ENCODE measurements at regions not wholly inside any gene's neighbourhood (a gene's known extent, or its start where the extent isn't known, plus 50 kb on each side); places are given as distances from the start of the nearest gene placed in this dataset.

DNA sequence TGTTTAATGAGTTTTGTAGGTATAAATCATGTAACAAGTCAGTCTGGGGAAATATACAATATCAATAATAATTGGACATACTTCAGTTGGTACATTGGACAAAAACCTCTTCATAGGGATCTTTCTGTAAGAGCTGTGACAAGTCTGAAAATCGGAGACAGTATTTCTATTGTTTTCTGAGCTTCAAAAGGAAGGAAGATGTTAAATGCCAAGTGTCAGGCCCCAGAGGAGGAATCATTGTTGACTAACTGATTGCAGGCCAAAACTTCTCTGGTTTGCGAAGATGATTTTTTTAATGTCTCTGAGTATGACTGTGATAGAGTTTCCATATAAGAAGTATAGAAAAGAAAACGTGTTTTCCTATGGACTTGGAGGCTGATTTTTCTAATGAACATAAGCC is 316.4 kb downstream of the RNF144B start:
- no peaks in the 10 kb centered on the region for H3K4me1 ChIP-seq (ENCODE audit: control insufficient read depth, insufficient read depth, low read length, unreplicated experiment)
- no peaks in the 10 kb centered on the region for H3K79me2 ChIP-seq (ENCODE audit: control insufficient read depth, insufficient read depth, low read length, unreplicated experiment)
- H3K27ac ChIP-seq (ENCODE audit: low read depth, low read length): no peak overlapping the region
- H3K4me3 ChIP-seq (ENCODE audit: low read depth, low read length): no peak overlapping the region
- no peaks in the 10 kb centered on the region for H3K36me3 ChIP-seq (ENCODE audit: insufficient read depth, low read length)
- H3K27me3 ChIP-seq (ENCODE audit: insufficient read depth, low read length): no peaks in the 10 kb centered on the region
- H2AFZ ChIP-seq (ENCODE audit: low read length, unreplicated experiment): no peak overlapping the region

GRCh38 chr6:18707714-18708439 is 320.7 kb downstream of the RNF144B start:
- H3K36me3 ChIP-seq (ENCODE audit: insufficient read depth, low read length): no peaks in the 10 kb centered on the region
- H3K27ac ChIP-seq (ENCODE audit: low read depth, low read length): no peak overlapping the region
- no peaks in the 10 kb centered on the region for H3K79me2 ChIP-seq (ENCODE audit: control insufficient read depth, insufficient read depth, low read length, unreplicated experiment)
- H3K4me3 ChIP-seq (ENCODE audit: low read depth, low read length): no peak overlapping the region
- H3K27me3 ChIP-seq (ENCODE audit: insufficient read depth, low read length): no peaks in the 10 kb centered on the region
- H2AFZ ChIP-seq (ENCODE audit: low read length, unreplicated experiment): no peak overlapping the region
- H3K4me1 ChIP-seq (ENCODE audit: control insufficient read depth, insufficient read depth, low read length, unreplicated experiment): no peaks in the 10 kb centered on the region

DNA sequence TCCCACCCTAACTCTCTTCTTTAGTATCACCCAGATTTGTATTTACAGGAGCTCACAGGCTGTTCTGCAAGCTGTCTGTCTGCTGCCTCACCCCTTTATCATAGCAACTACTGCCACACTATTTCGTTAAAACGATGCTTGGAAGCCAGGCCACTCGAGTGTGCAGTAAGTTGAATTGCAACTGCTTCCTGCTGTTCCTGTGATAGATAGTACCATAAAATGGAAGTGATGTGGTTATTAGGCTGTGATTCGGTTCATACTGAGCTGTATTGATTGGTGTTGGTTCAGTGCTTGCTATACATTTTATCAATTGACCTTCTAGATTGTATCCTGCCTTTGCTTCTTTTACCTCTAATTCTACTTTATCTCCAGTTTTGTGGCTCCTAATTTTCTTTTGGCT is 325.4 kb downstream of the RNF144B start:
- Histone ChIP-seq H3K79me2 (ENCODE audit: control insufficient read depth, insufficient read depth, low read length, unreplicated experiment) (no peaks in the 10 kb centered on the region), H3K27me3 (ENCODE audit: insufficient read depth, low read length) (no peaks in the 10 kb centered on the region), H3K27ac (ENCODE audit: low read depth, low read length) (no peak overlapping the region), H3K36me3 (ENCODE audit: insufficient read depth, low read length) (no peaks in the 10 kb centered on the region), H3K4me1 (ENCODE audit: control insufficient read depth, insufficient read depth, low read length, unreplicated experiment) (no peaks in the 10 kb centered on the region), H2AFZ (ENCODE audit: low read length, unreplicated experiment) (no peak overlapping the region), H3K4me3 (ENCODE audit: low read depth, low read length) (no peak overlapping the region)

- H3K79me2 ChIP-seq (ENCODE audit: control insufficient read depth, insufficient read depth, low read length, unreplicated experiment): no peaks in the 10 kb centered on the region
- no peak overlapping the region for H3K4me3 ChIP-seq (ENCODE audit: low read depth, low read length)
- no peaks in the 10 kb centered on the region for H3K36me3 ChIP-seq (ENCODE audit: insufficient read depth, low read length)
- H3K27me3 ChIP-seq (ENCODE audit: insufficient read depth, low read length): no peaks in the 10 kb centered on the region
- H3K27ac ChIP-seq (ENCODE audit: low read depth, low read length): no peak overlapping the region
- H3K4me1 ChIP-seq (ENCODE audit: control insufficient read depth, insufficient read depth, low read length, unreplicated experiment): no peaks in the 10 kb centered on the region
- no peak overlapping the region for H2AFZ ChIP-seq (ENCODE audit: low read length, unreplicated experiment)
Measured at GRCh38 chr6:18720075-18720474, 332.9 kb downstream of the RNF144B start.

GRCh38 chr6:18724056-18724455 is 336.9 kb downstream of the RNF144B start:
- H3K36me3 ChIP-seq (ENCODE audit: insufficient read depth, low read length): no peaks in the 10 kb centered on the region
- no peaks in the 10 kb centered on the region for H3K4me1 ChIP-seq (ENCODE audit: control insufficient read depth, insufficient read depth, low read length, unreplicated experiment)
- no peak overlapping the region for H3K27ac ChIP-seq (ENCODE audit: low read depth, low read length)
- H3K4me3 ChIP-seq (ENCODE audit: low read depth, low read length): no peak overlapping the region
- no peaks in the 10 kb centered on the region for H3K79me2 ChIP-seq (ENCODE audit: control insufficient read depth, insufficient read depth, low read length, unreplicated experiment)
- H2AFZ ChIP-seq (ENCODE audit: low read length, unreplicated experiment): no peak overlapping the region
- no peaks in the 10 kb centered on the region for H3K27me3 ChIP-seq (ENCODE audit: insufficient read depth, low read length)

GRCh38 chr6:18725449-18725848 is 338.3 kb downstream of the RNF144B start:
- no peaks in the 10 kb centered on the region for H3K27me3 ChIP-seq (ENCODE audit: insufficient read depth, low read length)
- H2AFZ ChIP-seq (ENCODE audit: low read length, unreplicated experiment): no peak overlapping the region
- no peak overlapping the region for H3K27ac ChIP-seq (ENCODE audit: low read depth, low read length)
- H3K79me2 ChIP-seq (ENCODE audit: control insufficient read depth, insufficient read depth, low read length, unreplicated experiment): no peaks in the 10 kb centered on the region
- no peak overlapping the region for H3K4me3 ChIP-seq (ENCODE audit: low read depth, low read length)
- H3K36me3 ChIP-seq (ENCODE audit: insufficient read depth, low read length): no peaks in the 10 kb centered on the region
- no peaks in the 10 kb centered on the region for H3K4me1 ChIP-seq (ENCODE audit: control insufficient read depth, insufficient read depth, low read length, unreplicated experiment)

GRCh38 chr6:18733921-18734550 is 346.9 kb downstream of the RNF144B start:
- H3K4me1 ChIP-seq (ENCODE audit: control insufficient read depth, insufficient read depth, low read length, unreplicated experiment): no peaks in the 10 kb centered on the region
- no peak overlapping the region for H3K27ac ChIP-seq (ENCODE audit: low read depth, low read length)
- H3K4me3 ChIP-seq (ENCODE audit: low read depth, low read length): no peak overlapping the region
- no peaks in the 10 kb centered on the region for H3K36me3 ChIP-seq (ENCODE audit: insufficient read depth, low read length)
- H2AFZ ChIP-seq (ENCODE audit: low read length, unreplicated experiment): no peak overlapping the region
- H3K79me2 ChIP-seq (ENCODE audit: control insufficient read depth, insufficient read depth, low read length, unreplicated experiment): no peaks in the 10 kb centered on the region
- H3K27me3 ChIP-seq (ENCODE audit: insufficient read depth, low read length): no peaks in the 10 kb centered on the region

DNA sequence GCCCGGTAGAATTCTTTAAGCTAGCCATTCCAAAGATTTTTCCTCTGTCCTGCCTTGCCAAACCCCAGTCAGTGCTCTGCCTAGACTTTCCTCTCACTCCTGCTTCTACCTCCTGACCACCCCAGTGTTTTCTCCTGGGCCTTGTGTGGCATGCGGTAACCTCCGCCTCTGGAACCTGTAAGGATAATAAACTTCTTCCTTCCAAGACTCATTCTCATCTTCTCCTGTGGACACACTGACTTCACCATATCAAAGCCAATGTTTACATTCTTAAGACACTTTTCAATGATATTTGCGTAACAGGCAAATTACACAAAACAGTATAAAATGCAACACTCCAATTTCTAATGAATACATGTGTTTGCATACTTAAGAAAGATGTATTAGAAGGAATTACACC is 354.6 kb downstream of the RNF144B start:
- Histone ChIP-seq H3K79me2 (ENCODE audit: control insufficient read depth, insufficient read depth, low read length, unreplicated experiment) (no peaks in the 10 kb centered on the region), H3K36me3 (ENCODE audit: insufficient read depth, low read length) (no peaks in the 10 kb centered on the region), H3K27ac (ENCODE audit: low read depth, low read length) (peak overlapping the region; percentile 17; the same call in 1 of the 2 replicates), H2AFZ (ENCODE audit: low read length, unreplicated experiment) (no peak overlapping the region), H3K27me3 (ENCODE audit: insufficient read depth, low read length) (no peaks in the 10 kb centered on the region), H3K4me3 (ENCODE audit: low read depth, low read length) (no peak overlapping the region), H3K4me1 (ENCODE audit: control insufficient read depth, insufficient read depth, low read length, unreplicated experiment) (no peaks in the 10 kb centered on the region)

DNA sequence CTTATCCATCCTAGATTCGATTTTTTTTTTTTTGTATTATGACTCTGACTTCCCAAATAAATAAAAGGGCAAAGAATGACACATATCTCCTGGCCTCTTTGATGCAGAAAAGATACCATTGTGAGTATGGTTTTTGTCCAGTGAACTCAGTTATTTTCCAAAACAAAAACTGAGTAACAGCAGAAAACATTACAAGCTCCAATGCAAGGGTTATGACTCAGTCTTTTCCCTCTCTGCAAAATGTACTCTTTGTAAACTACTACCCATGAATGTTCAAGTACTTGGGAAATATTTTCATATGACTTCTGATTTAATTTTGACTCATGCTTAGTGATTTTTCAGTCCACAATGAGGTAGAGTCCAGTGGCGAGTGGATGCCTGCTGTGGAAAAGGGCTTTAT is 355.3 kb downstream of the RNF144B start:
- H2AFZ ChIP-seq (ENCODE audit: low read length, unreplicated experiment): no peak overlapping the region
- H3K27me3 ChIP-seq (ENCODE audit: insufficient read depth, low read length): no peaks in the 10 kb centered on the region
- no peak overlapping the region for H3K27ac ChIP-seq (ENCODE audit: low read depth, low read length)
- H3K79me2 ChIP-seq (ENCODE audit: control insufficient read depth, insufficient read depth, low read length, unreplicated experiment): no peaks in the 10 kb centered on the region
- H3K4me1 ChIP-seq (ENCODE audit: control insufficient read depth, insufficient read depth, low read length, unreplicated experiment): no peaks in the 10 kb centered on the region
- H3K4me3 ChIP-seq (ENCODE audit: low read depth, low read length): no peak overlapping the region
- H3K36me3 ChIP-seq (ENCODE audit: insufficient read depth, low read length): no peaks in the 10 kb centered on the region

DNA sequence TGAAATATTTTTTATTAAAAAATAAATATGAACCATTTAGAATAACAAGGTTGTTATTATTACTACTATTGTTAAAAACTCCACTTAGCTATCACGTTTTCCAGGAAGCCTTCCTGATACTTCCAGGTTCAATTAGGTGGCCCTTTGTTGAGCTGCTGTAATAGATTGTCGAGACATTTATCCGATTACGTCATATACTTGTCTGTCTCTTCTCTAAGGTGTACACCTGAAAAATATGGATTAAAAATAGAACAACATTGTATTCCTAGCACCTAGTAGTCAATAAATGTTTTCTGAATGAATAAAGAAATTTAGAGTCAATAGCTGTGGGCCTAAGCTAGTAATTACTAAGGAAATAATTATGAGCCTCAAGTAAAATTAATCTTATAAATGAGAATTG is 359.6 kb downstream of the RNF144B start:
- Histone ChIP-seq H3K4me1 (ENCODE audit: control insufficient read depth, insufficient read depth, low read length, unreplicated experiment) (no peaks in the 10 kb centered on the region), H2AFZ (ENCODE audit: low read length, unreplicated experiment) (no peak overlapping the region), H3K36me3 (ENCODE audit: insufficient read depth, low read length) (no peaks in the 10 kb centered on the region), H3K27me3 (ENCODE audit: insufficient read depth, low read length) (no peaks in the 10 kb centered on the region), H3K79me2 (ENCODE audit: control insufficient read depth, insufficient read depth, low read length, unreplicated experiment) (no peaks in the 10 kb centered on the region), H3K27ac (ENCODE audit: low read depth, low read length) (no peak overlapping the region), H3K4me3 (ENCODE audit: low read depth, low read length) (no peak overlapping the region)

- H3K4me3 ChIP-seq (ENCODE audit: low read depth, low read length): no peak overlapping the region
- no peak overlapping the region for H2AFZ ChIP-seq (ENCODE audit: low read length, unreplicated experiment)
- no peaks in the 10 kb centered on the region for H3K4me1 ChIP-seq (ENCODE audit: control insufficient read depth, insufficient read depth, low read length, unreplicated experiment)
- no peaks in the 10 kb centered on the region for H3K27me3 ChIP-seq (ENCODE audit: insufficient read depth, low read length)
- H3K27ac ChIP-seq (ENCODE audit: low read depth, low read length): no peak overlapping the region
- no peaks in the 10 kb centered on the region for H3K36me3 ChIP-seq (ENCODE audit: insufficient read depth, low read length)
- no peaks in the 10 kb centered on the region for H3K79me2 ChIP-seq (ENCODE audit: control insufficient read depth, insufficient read depth, low read length, unreplicated experiment)
Measured at GRCh38 chr6:18748314-18748713, 361.2 kb downstream of the RNF144B start.
